GM18502 (cell line): ENCODE measurements at regions not wholly inside any gene's neighbourhood (a gene's known extent, or its start where the extent isn't known, plus 50 kb on each side); places are given as distances from the start of the nearest gene placed in this dataset.
"Not testable (repeated sequence)": the region's sequence is repeated elsewhere in the genome, so short reads cannot be mapped to it uniquely, and the experiment has no call there.

Experiments
- ATAC-seq: cut with Tn5 transposase; IDR thresholded peaks from one replicate; pipeline ENCODE4 v1.9.1; 2021; ENCODE audit warnings: mild to moderate bottlenecking; ENCODE audit not compliant: unreplicated experiment, poor library complexity

DNA sequence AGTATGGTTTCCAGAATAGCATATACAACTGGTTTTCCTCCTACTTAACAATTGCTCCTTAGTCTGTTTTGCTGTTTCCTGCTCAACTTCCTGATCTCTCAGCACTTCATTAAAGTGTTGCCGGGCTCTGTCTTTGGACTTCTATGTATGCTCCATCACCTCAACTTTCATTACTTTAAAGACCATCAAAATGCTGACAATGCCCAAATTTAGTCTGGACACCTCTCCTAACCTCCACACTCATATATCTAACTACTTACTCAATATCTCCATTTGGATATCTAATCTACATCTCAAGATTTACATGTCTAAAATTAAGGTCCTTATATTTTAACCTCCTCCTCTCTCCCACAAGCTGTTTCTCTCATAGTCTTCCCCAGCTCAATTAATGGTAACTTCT is 54.4 kb upstream of the LGR5 start:
- no peak for ATAC-seq

DNA sequence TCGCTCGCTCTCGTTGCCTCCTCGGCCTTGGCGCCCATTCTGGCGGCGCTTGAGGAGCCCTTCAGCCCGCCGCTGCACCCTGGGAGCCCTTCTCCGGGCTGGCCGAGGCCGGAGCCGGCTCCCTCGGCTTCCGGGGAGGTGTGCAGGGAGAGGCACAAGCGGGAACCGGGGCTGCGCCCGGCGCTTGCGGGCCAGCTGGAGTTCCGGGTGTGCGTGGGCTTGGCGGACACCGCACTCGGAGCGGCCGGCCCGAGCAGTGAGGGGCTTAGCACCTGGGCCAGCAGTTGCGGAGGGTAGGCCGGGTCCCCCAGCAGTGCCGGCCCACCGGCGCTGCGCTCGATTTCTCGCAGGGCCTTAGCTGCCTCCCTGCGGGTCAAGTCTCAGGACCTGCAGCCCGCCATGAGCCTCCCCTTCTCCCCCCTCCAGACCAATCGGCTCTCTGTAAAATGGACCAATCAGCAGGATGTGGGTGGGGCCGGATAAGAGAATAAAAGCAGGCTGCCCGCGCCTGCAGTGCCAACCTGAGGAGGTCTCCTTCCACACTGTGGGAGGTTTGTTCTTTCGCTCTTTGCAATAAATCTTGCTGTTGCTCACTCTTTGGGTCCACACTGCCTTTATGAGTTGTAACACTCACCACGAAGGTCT is 62.8 kb upstream of the LGR5 start:
- ATAC-seq = not testable (repeated sequence)

DNA sequence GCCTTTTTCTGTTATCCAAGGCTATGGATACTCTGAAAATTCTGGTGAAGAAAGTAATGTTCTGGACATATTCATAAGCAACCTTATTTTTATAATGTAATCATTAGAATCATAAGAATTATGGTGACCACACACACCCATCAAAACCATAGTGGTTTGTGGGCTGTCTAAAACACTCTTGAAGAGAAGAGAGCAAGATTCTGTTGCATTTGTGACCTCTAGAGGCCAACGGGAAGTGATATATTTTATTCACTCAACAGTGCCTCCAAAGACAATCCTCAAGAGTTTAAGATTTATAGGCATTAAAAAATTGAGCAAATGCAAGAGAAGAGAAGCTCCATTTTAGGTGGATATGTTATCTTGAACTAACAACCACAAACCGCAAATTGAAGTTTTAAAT is 68.5 kb upstream of the LGR5 start:
- ATAC-seq = no peak

DNA sequence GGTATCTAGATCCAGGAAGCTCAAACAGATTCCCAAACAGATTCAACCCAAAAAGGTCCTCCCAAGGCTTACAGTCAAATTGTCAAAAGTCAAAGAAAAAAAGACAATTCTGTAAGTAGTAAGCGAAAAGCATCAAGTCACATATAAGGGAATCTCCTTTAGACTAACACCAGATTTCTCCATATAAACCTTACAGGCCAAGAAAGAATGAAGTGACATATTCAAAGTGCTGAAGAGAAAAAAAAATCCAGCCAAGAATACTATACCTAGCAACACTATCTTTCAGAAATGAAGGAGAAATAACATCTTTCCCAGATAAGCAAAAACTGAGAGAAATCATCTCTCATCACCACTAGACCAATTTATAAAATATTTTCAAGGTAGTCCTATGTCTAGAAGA is 79.6 kb upstream of the LGR5 start:
- ATAC-seq = no peak

DNA sequence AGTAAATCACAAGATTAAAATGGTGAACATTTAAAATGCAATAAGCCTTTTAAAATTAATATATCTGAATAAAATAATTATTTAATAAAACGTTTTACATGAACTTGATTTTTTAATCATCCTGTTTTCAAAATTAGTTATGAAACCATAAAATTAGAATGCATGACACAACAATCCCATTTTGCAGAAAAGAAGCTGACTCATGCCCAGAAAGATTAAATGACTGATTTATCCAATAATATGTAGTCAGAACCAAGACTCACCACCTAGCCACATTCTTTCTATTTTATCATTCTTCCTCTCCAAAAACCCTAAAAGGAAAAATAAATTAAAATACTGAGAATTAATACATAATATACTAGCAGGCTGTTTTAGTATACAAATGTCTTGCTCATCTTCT is 83.0 kb upstream of the LGR5 start:
- no peak for ATAC-seq

DNA sequence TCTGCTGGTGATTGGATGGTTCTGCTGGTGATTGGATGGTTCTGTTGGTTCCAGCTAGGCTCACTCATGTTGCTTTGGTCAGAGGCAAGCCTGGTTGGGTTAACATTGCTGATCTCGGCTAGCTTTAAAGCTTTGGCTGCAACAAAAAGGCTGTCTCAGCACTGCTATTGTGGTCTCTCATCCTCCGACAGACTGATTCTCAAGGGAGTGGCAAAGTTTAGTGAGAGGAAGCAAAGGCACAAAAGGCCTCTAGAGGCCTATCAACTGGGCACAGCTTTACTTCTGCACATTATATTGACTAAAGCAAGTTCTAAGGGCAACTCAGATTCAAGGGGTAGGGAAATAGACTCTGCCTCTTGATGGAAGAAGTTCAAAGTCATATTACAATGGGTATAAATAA is 84.7 kb upstream of the LGR5 start:
- no peak for ATAC-seq

DNA sequence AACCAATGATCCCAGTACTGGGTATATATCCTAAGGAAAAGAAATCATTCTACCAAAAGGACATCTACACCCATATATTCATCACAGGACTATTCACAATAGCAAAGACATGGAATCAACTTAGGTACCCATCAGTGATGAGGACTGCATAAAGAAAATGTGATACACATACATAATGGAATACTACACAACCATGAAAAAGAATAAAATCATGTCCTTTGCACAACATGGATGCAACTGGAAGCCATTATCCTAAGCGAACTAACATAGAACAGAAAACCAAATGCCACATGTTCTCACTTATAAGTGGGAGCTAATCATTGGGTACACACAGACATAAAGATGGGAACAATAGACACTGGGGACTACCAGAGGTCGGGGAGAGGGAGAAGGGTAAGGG is 86.0 kb upstream of the LGR5 start:
- ATAC-seq = no peak

DNA sequence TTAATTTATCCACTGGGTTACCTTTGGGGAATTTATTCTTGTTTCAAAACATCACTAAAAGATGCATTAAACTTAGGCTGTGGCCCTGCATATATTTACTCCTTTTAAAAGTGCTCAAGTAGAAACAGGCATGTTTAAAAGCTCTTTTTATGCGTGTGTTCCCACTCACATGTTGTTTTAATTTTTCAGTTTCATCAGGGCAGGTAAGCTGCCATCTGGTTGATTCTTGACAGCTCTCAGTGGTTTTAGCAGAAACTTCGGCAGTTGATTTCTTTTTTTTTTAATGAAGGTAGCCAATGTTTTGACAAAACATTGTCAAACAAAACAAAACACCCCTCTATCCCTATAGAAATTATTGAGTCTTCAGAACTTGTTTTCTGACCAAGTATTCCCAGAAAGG is 89.6 kb upstream of the LGR5 start:
- ATAC-seq = no peak

DNA sequence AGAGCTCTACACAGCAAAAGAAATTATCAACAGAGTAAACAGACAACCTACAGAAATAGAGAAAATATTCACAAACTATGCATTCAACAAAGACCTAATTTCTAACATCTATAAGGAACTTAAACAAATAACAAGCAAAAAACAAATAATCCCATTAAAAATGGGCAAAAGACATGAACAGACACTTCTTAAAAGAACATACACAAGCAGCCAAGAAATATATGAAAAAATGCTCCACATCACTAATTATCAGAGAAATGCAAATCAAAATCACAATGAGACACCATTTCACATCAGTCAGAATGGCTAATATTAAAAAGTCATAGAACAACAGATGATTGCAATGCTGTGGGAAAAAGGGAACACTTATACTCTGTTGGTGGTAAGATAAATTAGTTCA is 100.7 kb upstream of the LGR5 start:
- no peak for ATAC-seq

DNA sequence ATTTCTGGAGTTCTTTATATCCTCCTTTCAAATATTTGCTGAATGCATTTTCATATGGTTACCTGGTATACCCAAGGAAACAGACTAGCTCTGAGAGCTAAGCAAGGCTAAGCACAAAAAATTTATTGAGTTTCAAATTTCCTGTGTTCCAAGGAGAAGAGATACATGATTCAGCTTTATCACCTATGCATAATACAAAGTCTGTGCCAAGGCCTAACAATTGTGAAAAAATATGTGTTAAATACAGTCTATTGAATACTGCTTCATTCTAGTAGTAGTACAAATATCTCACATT is 103.7 kb upstream of the LGR5 start:
- ATAC-seq = no peak

DNA sequence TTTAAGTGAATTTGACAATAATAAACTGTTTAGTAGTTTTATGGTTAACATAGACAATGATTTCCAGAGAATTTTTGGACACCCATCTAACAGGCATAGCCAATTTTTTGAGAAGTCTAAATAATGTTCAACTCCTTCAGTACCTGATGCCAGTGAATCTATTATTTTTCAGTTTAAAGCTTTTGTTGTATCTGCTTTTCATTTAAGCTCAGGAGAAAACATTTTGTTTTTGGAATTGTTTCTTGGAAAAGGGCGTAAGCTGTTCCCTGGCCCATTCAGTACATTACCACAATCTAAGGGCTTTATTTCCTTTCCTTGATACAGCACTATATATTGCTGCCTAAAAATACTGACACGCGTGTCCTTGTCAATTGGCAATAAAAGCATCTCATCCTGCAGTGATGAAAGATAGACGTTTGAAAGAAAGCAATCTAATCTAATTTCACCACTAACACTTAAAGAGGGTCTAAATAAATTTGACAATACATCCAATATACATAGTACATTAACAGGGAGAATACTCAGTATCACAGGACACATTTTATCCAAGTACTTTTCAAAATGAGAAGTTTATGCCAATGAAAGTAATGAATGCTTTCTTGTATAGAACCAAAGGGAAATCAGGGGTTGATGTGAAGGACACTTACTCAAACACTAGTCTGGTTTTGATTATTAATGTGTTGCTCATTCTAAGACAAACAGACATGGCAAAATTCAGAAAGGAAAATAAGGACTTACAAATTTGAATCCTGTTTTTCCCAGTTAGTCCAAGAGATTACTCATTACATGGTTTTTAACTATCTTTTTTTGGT is 104.2 kb upstream of the LGR5 start:
- no peak for ATAC-seq

DNA sequence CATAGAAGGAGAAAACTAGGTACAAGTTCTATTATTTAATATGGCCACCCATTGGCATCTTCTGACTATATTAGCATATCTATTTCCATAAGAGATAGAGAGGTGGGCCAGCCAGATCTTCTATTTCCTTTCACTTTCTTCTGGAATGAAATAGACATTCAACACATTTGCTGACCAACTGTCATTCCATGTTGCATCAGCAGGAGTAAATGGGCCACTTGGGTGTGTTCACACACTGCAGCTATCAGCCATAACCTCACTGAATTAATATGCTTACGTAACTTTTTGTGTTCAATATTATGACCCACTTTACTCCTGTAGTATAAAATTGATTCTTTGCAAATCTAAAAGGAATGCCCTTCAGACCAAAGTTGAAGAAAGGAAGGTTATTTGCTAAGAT is 106.2 kb upstream of the LGR5 start:
- ATAC-seq = no peak

DNA sequence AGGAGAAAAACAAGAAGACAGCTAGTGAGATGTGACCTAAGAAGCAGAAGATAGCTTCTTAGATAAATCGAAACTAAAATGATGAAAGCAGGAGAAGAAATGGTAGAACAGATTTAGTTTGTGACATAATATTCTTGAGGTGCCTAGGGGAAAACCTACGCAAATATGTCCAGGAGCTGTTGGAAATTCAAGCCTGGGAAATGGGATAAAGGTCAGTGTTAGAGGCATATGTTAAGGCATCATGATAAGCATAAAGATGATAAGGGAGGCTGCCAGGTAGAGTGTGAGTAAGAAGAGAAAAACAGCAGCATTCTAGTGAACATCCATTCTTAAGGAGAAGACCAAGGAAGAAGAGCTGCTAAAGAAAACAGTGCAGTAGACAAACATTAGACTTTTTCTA is 109.6 kb upstream of the LGR5 start:
- no peak for ATAC-seq

DNA sequence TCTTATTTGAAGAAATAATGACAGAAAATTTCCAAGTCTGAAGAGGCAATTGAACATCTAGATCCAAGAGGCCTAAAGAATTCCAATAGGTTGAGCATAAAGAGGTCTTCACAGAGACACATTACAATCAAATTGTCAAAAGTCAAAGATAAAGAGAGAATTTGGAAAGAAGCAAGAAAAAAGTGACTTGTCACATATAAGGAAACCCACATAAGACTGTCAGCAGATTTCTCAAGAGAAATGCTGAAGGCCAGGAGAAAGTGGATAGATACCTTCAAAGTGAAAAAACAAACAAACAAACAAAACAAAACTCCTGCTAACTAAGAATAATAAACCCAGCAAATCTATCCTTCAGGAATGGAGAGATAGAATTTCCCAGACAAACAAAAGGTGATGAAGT is 118.1 kb upstream of the LGR5 start:
- no peak for ATAC-seq

DNA sequence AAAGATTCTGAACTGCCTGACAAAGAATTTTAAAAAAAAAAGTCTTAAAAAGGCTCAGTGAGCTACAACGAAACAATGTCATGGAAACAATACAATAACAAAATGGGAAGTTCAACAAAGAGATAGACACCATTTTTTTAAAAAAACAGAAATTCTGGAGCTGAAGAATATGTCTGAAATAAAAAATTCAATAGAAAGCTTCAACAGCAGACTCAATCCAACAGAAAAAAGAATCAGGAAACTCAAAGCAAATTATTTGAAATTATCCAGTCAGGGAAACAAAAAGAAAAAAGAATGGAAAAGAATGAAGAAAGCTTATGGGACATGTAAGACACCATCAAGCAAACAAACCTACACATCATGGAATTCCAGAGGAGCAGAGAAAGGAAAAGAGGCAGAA is 118.5 kb upstream of the LGR5 start:
- no peak for ATAC-seq

DNA sequence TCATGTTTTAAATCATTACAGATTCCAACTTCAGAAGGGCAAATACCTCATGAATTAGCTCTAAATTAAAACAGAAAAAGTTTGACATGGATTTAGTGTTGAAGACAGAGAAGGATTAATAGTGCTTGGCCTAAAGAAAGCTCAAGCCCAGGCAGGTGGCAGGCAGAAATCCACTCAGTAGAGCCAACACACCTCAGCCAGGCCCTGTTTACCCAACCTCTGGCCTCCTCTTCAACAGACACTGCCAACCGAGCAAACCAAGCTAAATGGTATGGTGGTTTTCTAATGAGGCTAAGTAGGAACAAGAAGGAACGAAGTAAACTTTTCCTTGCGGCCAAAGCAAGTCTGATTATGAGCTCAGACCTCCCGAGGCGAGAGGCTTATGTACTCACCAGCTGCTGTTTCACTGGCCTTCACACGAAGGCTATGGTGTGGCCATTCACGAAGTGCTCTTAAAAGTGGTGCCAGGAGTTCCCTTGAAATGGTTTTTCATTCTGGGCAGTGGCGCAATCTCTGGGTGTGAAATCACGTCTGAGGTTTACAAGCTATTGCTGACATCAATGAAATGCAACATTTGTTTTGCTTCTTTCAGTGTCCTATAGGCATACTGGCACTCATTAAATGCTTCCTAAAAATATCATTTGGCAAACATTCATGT is 124.1 kb upstream of the LGR5 start:
- ATAC-seq = no peak

DNA sequence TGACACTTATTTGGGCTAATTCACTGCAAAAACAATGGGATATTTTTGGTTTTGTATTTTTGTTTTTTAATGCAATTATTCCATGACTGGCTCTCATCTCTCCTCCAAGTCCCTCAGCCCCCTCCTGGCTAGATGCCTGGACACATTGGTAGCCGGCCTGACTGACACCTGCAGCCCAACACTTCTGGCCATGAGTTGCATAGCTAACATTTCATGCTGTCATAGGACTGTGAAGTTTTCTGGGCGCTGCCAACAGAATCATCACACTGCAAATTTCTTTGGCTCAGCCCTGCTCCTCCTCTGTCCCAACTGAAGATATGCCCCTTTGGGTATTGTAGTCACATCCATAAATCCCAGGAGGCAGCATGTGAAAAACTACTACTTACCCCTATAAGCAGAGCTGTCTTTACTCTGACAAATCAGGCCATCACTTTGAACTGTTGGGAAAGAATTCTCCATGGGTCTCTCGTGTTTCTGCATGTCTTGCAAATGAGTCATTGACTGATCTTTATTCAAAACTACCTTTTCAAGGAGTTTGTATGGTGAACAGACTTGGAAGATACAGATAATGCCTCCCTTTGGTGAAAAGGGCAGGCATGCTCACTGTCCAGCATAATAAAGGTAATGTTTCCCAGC is 126.7 kb upstream of the LGR5 start:
- ATAC-seq = no peak

DNA sequence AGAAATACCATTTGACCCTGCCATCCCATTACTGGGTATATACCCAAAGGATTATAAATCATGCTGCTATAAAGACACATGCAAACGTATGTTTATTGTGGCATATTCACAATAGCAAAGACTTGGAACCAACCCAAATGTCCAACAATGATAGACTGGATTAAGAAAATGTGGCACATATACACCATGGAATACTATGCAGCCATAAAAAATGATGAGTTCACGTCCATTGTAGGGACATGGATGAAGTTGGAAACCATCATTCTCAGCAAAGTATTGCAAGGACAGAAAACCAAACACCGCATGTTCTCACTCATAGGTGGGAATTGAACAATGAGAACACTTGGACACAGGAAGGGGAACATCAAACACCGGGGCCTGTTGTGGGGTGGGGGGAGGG is 128.0 kb upstream of the LGR5 start:
- not testable (repeated sequence) for ATAC-seq

DNA sequence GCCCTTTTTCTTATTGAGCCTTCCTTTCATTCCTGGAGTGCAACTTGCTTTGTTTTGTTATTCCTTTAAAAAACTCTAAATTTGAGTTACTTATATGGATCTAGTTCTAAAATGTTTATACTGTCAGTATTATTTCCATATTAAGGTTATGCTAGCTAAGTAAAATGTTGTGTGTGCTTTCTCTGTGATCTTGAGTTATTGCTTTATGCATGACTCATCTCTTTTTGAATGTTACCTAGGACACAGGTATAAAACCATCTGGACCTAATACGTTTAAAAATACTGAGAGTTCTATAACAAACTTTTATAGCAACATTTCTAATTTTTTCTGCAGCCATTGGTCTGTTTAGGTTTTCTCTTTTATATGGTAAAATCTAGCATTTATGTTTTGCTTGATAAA is 132.8 kb upstream of the LGR5 start:
- no peak for ATAC-seq

DNA sequence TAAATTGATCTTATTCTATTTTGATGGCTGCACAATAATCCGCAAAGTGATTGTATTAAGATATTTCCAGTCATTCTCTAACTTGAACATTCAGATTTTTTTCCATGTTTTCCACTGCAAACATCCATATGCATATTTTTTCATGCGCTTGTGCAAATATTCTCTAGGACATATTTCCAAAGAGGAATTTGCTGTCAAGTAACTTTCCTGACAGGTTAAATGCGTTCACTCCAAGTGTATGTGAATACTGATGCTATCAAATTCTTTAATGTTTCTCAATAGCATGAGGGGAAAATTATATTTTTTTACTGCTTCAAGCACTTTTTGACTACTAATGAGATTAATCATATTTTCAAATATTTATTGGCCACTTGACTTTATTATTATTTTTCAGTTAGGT is 135.3 kb upstream of the LGR5 start:
- ATAC-seq = no peak

DNA sequence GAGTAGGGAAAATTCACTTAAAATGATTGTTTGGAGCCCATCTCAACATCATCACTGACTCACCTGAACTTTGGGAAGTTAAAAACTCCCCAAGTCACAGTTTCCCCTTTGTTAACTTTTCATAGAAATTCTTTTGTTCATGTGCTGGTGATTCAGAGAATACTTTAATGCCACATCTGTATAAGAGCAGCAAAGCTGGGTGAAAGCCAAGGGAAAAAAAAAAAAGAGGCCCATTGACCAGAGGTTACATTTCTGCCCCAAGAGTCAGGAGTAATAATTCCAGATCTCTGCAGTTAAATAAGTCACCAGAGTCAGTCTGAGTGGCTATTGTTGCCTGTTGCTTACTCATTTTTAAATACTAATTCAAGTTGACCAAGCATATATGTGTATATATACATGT is 136.4 kb upstream of the LGR5 start:
- ATAC-seq = no peak
